Activated naive CD8-positive, alpha-beta T cell (primary cell): ENCODE measurements at regions not wholly inside any gene's neighbourhood (a gene's known extent, or its start where the extent isn't known, plus 50 kb on each side); places are given as distances from the start of the nearest gene placed in this dataset.
"Not testable (repeated sequence)": the region's sequence is repeated elsewhere in the genome, so short reads cannot be mapped to it uniquely, and the experiment has no call there.

Experiments
- H3K27ac Mint-ChIP-seq: one replicate; pipeline ENCODE4 v1.8.0; 2021; ENCODE audit warnings: mixed read lengths
- H3K27me3 Mint-ChIP-seq: one replicate; pipeline ENCODE4 v1.8.0; 2021; ENCODE audit warnings: mixed read lengths
- H3K36me3 Mint-ChIP-seq: one replicate; pipeline ENCODE4 v1.8.0; 2021; ENCODE audit warnings: mixed read lengths
- H3K4me1 Mint-ChIP-seq: one replicate; pipeline ENCODE4 v1.8.0; 2021; ENCODE audit warnings: low read depth, mixed read lengths
- H3K4me3 Mint-ChIP-seq: one replicate; pipeline ENCODE4 v1.8.0; 2021; ENCODE audit warnings: mild to moderate bottlenecking, mixed read lengths
- H3K9me3 Mint-ChIP-seq: one replicate; pipeline ENCODE4 v1.8.0; 2021; ENCODE audit warnings: low read depth, mixed read lengths

- not testable (repeated sequence) for H3K27ac Mint-ChIP-seq, H3K36me3 Mint-ChIP-seq, H3K4me1 Mint-ChIP-seq, H3K9me3 Mint-ChIP-seq, H3K4me3 Mint-ChIP-seq, H3K27me3 Mint-ChIP-seq
These were observed 59.2 kb upstream of the CCDC180 start for GRCh38 chr9:97248252-97248651.

GRCh38 chr9:97243606-97244005 is 63.9 kb upstream of the CCDC180 start:
- Mint-ChIP-seq H3K27me3 (no peaks in the 10 kb centered on the region), H3K27ac (no peak overlapping the region), H3K9me3 (no peaks in the 10 kb centered on the region)

GRCh38 chr9:97241430-97241829 is 66.0 kb upstream of the CCDC180 start:
- not testable (repeated sequence) for H3K36me3 Mint-ChIP-seq, H3K27ac Mint-ChIP-seq, H3K27me3 Mint-ChIP-seq, H3K4me3 Mint-ChIP-seq, H3K9me3 Mint-ChIP-seq
- peaks cover 34% of the 10 kb centered on the region for H3K4me1 Mint-ChIP-seq

More at GRCh38 chr9:97243606-97244005, 63.9 kb upstream of the CCDC180 start:
- Mint-ChIP-seq H3K36me3 (peaks cover 5% of the 10 kb centered on the region), H3K4me1 (peaks cover 26% of the 10 kb centered on the region), H3K4me3 (no peak overlapping the region)

- H3K9me3 Mint-ChIP-seq = no peaks in the 10 kb centered on the region
- peak overlapping the region; percentile 94 for H3K27ac Mint-ChIP-seq
- no peaks in the 10 kb centered on the region for H3K27me3 Mint-ChIP-seq
- peaks cover 3% of the 10 kb centered on the region for H3K36me3 Mint-ChIP-seq
- peak overlapping the region; percentile 96 for H3K4me3 Mint-ChIP-seq
- peaks cover 30% of the 10 kb centered on the region for H3K4me1 Mint-ChIP-seq
These were observed 69.2 kb upstream of the CCDC180 start for GRCh38 chr9:97237951-97238889.

GRCh38 chr9:97237311-97237786 is 70.1 kb upstream of the CCDC180 start:
- Mint-ChIP-seq H3K4me3 (peak overlapping the region; percentile 96), H3K36me3 (peaks cover 8% of the 10 kb centered on the region), H3K27me3 (no peaks in the 10 kb centered on the region), H3K27ac (peak overlapping the region; percentile 68), H3K4me1 (peaks cover 26% of the 10 kb centered on the region), H3K9me3 (no peaks in the 10 kb centered on the region)

- H3K4me3 Mint-ChIP-seq, H3K27ac Mint-ChIP-seq, H3K9me3 Mint-ChIP-seq, H3K27me3 Mint-ChIP-seq, H3K4me1 Mint-ChIP-seq: not testable (repeated sequence)
- peaks cover 11% of the 10 kb centered on the region for H3K36me3 Mint-ChIP-seq
These were observed 74.5 kb upstream of the CCDC180 start for GRCh38 chr9:97233009-97233400.

- not testable (repeated sequence) for H3K4me3 Mint-ChIP-seq, H3K9me3 Mint-ChIP-seq, H3K27ac Mint-ChIP-seq, H3K27me3 Mint-ChIP-seq, H3K4me1 Mint-ChIP-seq
- peaks cover 11% of the 10 kb centered on the region for H3K36me3 Mint-ChIP-seq
These were observed 75.1 kb upstream of the CCDC180 start for GRCh38 chr9:97232060-97233008.

GRCh38 chr9:97222393-97222792 is 85.1 kb upstream of the CCDC180 start:
- not testable (repeated sequence) for H3K9me3 Mint-ChIP-seq, H3K27ac Mint-ChIP-seq, H3K36me3 Mint-ChIP-seq, H3K4me1 Mint-ChIP-seq
- H3K4me3 Mint-ChIP-seq = peak overlapping the region; percentile 40
- peaks cover 26% of the 10 kb centered on the region for H3K27me3 Mint-ChIP-seq

GRCh38 chr9:97221478-97222355 is 85.7 kb upstream of the CCDC180 start:
- peak overlapping the region; percentile 88 for H3K4me3 Mint-ChIP-seq
- H3K9me3 Mint-ChIP-seq, H3K27ac Mint-ChIP-seq, H3K4me1 Mint-ChIP-seq, H3K36me3 Mint-ChIP-seq: not testable (repeated sequence)
- H3K27me3 Mint-ChIP-seq = peaks cover 26% of the 10 kb centered on the region

- Mint-ChIP-seq H3K36me3 (peaks cover 3% of the 10 kb centered on the region), H3K4me1 (peaks cover 8% of the 10 kb centered on the region), H3K27me3 (peaks cover 26% of the 10 kb centered on the region), H3K27ac (no peak overlapping the region), H3K9me3 (no peaks in the 10 kb centered on the region), H3K4me3 (peak overlapping the region; percentile 88)
These were observed 86.5 kb upstream of the CCDC180 start for GRCh38 chr9:97220894-97221477.

- H3K36me3 Mint-ChIP-seq, H3K4me1 Mint-ChIP-seq: not testable (repeated sequence)
These were observed 87.1 kb upstream of the CCDC180 start for GRCh38 chr9:97220396-97220795.

GRCh38 chr9:97219443-97220140 is 87.9 kb upstream of the CCDC180 start:
- H3K27me3 Mint-ChIP-seq = peaks cover 26% of the 10 kb centered on the region
- not testable (repeated sequence) for H3K9me3 Mint-ChIP-seq, H3K4me3 Mint-ChIP-seq, H3K36me3 Mint-ChIP-seq, H3K27ac Mint-ChIP-seq, H3K4me1 Mint-ChIP-seq

More at GRCh38 chr9:97220396-97220795, 87.1 kb upstream of the CCDC180 start:
- Mint-ChIP-seq H3K27me3 (peaks cover 26% of the 10 kb centered on the region), H3K4me3 (peak overlapping the region; percentile 54)
- H3K27ac Mint-ChIP-seq, H3K9me3 Mint-ChIP-seq: not testable (repeated sequence)

GRCh38 chr9:97215127-97215526 is 92.3 kb upstream of the CCDC180 start:
- not testable (repeated sequence) for H3K4me1 Mint-ChIP-seq, H3K36me3 Mint-ChIP-seq, H3K9me3 Mint-ChIP-seq, H3K27me3 Mint-ChIP-seq, H3K27ac Mint-ChIP-seq, H3K4me3 Mint-ChIP-seq

- H3K4me3 Mint-ChIP-seq, H3K27me3 Mint-ChIP-seq, H3K27ac Mint-ChIP-seq, H3K4me1 Mint-ChIP-seq, H3K36me3 Mint-ChIP-seq, H3K9me3 Mint-ChIP-seq: not testable (repeated sequence)
These were observed 92.9 kb upstream of the CCDC180 start for GRCh38 chr9:97214556-97214955.
